ENCODE measurements at regions not wholly inside any gene's neighbourhood (a gene's known extent, or its start where the extent isn't known, plus 50 kb on each side); places are given as distances from the start of the nearest gene placed in this dataset.

- Mint-ChIP-seq H3K4me3 (no peak overlapping the region), H3K36me3 (ENCODE audit: low read depth) (no peaks in the 10 kb centered on the region), H3K4me1 (ENCODE audit: low read depth) (no peaks in the 10 kb centered on the region), H3K9me3 (peaks cover 20% of the 10 kb centered on the region), H3K27me3 (ENCODE audit: low read depth) (peaks cover 5% of the 10 kb centered on the region), H3K27ac (no peak overlapping the region)
- DNase-seq: no peak
- intact Hi-C loops (cut with micrococcal nuclease): no loop called here
- CTCF ChIA-PET: interaction anchor here (0.6 kb wide), 1 partner anchor 561 kb away, joined by 5 read pairs; no protein-coding TSS in a partner anchor
Observed at GRCh38 chr2:128710729-128711128, 392.1 kb upstream of the HS6ST1 start.

- H3K9me3 Mint-ChIP-seq: peaks cover 5% of the 10 kb centered on the region
- DNase-seq: no peak
- H3K27ac Mint-ChIP-seq: no peak overlapping the region
- no peaks in the 10 kb centered on the region for H3K36me3 Mint-ChIP-seq (ENCODE audit: low read depth)
- peaks cover 10% of the 10 kb centered on the region for H3K27me3 Mint-ChIP-seq (ENCODE audit: low read depth)
- no peak overlapping the region for H3K4me3 Mint-ChIP-seq
- intact Hi-C loops (cut with micrococcal nuclease): no loop called here
- CTCF ChIA-PET: no interaction called here
- no peaks in the 10 kb centered on the region for H3K4me1 Mint-ChIP-seq (ENCODE audit: low read depth)
Observed at GRCh38 chr2:128714285-128714684, 395.6 kb upstream of the HS6ST1 start.

- H3K4me3 Mint-ChIP-seq: no peak overlapping the region
- peaks cover 10% of the 10 kb centered on the region for H3K27me3 Mint-ChIP-seq (ENCODE audit: low read depth)
- no peak for DNase-seq
- H3K4me1 Mint-ChIP-seq (ENCODE audit: low read depth): no peaks in the 10 kb centered on the region
- peaks cover 1% of the 10 kb centered on the region for H3K9me3 Mint-ChIP-seq
- no peak overlapping the region for H3K27ac Mint-ChIP-seq
- CTCF ChIA-PET: no interaction called here
- intact Hi-C loops (cut with micrococcal nuclease): no loop called here
- no peaks in the 10 kb centered on the region for H3K36me3 Mint-ChIP-seq (ENCODE audit: low read depth)
Observed at GRCh38 chr2:128714851-128715312, 396.2 kb upstream of the HS6ST1 start.

GRCh38 chr2:128715360-128715759 lies 396.7 kb upstream of the HS6ST1 start:
- CTCF ChIA-PET: no interaction called here
- H3K4me3 Mint-ChIP-seq: no peak overlapping the region
- peaks cover 10% of the 10 kb centered on the region for H3K27me3 Mint-ChIP-seq (ENCODE audit: low read depth)
- H3K9me3 Mint-ChIP-seq: no peaks in the 10 kb centered on the region
- no peaks in the 10 kb centered on the region for H3K4me1 Mint-ChIP-seq (ENCODE audit: low read depth)
- no peaks in the 10 kb centered on the region for H3K36me3 Mint-ChIP-seq (ENCODE audit: low read depth)
- no peak for DNase-seq
- no peak overlapping the region for H3K27ac Mint-ChIP-seq
- intact Hi-C loops (cut with micrococcal nuclease): no loop called here

- no peak overlapping the region for H3K27ac Mint-ChIP-seq
- CTCF ChIA-PET: no interaction called here
- no peaks in the 10 kb centered on the region for H3K4me1 Mint-ChIP-seq (ENCODE audit: low read depth)
- DNase-seq: no peak
- intact Hi-C loops (cut with micrococcal nuclease): no loop called here
- no peak overlapping the region for H3K4me3 Mint-ChIP-seq
- no peaks in the 10 kb centered on the region for H3K9me3 Mint-ChIP-seq
- no peaks in the 10 kb centered on the region for H3K36me3 Mint-ChIP-seq (ENCODE audit: low read depth)
- H3K27me3 Mint-ChIP-seq (ENCODE audit: low read depth): peaks cover 10% of the 10 kb centered on the region
Observed at GRCh38 chr2:128716299-128716721, 397.6 kb upstream of the HS6ST1 start.

- H3K27ac Mint-ChIP-seq: no peak overlapping the region
- H3K9me3 Mint-ChIP-seq: no peaks in the 10 kb centered on the region
- no peaks in the 10 kb centered on the region for H3K4me1 Mint-ChIP-seq (ENCODE audit: low read depth)
- H3K27me3 Mint-ChIP-seq (ENCODE audit: low read depth): peaks cover 8% of the 10 kb centered on the region
- intact Hi-C loops (cut with micrococcal nuclease): no loop called here
- no peaks in the 10 kb centered on the region for H3K36me3 Mint-ChIP-seq (ENCODE audit: low read depth)
- no peak for DNase-seq
- CTCF ChIA-PET: interaction anchor here (0.6 kb wide), 1 partner anchor 56 kb away, joined by 3 read pairs; no protein-coding TSS in a partner anchor
- H3K4me3 Mint-ChIP-seq: no peak overlapping the region
Observed at GRCh38 chr2:128717758-128718710, 399.4 kb upstream of the HS6ST1 start.

- CTCF ChIA-PET: no interaction called here
Observed at GRCh38 chr2:128720080-128721022, 401.7 kb upstream of the HS6ST1 start.

GRCh38 chr2:128721096-128721495 lies 402.4 kb upstream of the HS6ST1 start:
- H3K27ac Mint-ChIP-seq: no peak overlapping the region
- no peaks in the 10 kb centered on the region for H3K9me3 Mint-ChIP-seq
- DNase-seq: no peak
- no peaks in the 10 kb centered on the region for H3K4me1 Mint-ChIP-seq (ENCODE audit: low read depth)
- intact Hi-C loops (cut with micrococcal nuclease): no loop called here
- H3K4me3 Mint-ChIP-seq: no peak overlapping the region
- no peaks in the 10 kb centered on the region for H3K36me3 Mint-ChIP-seq (ENCODE audit: low read depth)
- H3K27me3 Mint-ChIP-seq (ENCODE audit: low read depth): peaks cover 3% of the 10 kb centered on the region
- CTCF ChIA-PET: no interaction called here

More at GRCh38 chr2:128720080-128721022, 401.7 kb upstream of the HS6ST1 start:
- no peak overlapping the region for H3K27ac Mint-ChIP-seq
- H3K9me3 Mint-ChIP-seq: no peaks in the 10 kb centered on the region
- no peak overlapping the region for H3K4me3 Mint-ChIP-seq
- H3K4me1 Mint-ChIP-seq (ENCODE audit: low read depth): no peaks in the 10 kb centered on the region
- H3K36me3 Mint-ChIP-seq (ENCODE audit: low read depth): no peaks in the 10 kb centered on the region
- H3K27me3 Mint-ChIP-seq (ENCODE audit: low read depth): peaks cover 5% of the 10 kb centered on the region
- intact Hi-C loops (cut with micrococcal nuclease): no loop called here
- DNase-seq: no peak

GRCh38 chr2:128722489-128722888 lies 403.8 kb upstream of the HS6ST1 start:
- no peaks in the 10 kb centered on the region for H3K27me3 Mint-ChIP-seq (ENCODE audit: low read depth)
- no peaks in the 10 kb centered on the region for H3K36me3 Mint-ChIP-seq (ENCODE audit: low read depth)
- intact Hi-C loops (cut with micrococcal nuclease): no loop called here
- no peaks in the 10 kb centered on the region for H3K4me1 Mint-ChIP-seq (ENCODE audit: low read depth)
- no peaks in the 10 kb centered on the region for H3K9me3 Mint-ChIP-seq
- CTCF ChIA-PET: interaction anchor here (0.5 kb wide), 1 partner anchor 105 kb away, joined by 3 read pairs; no protein-coding TSS in a partner anchor
- H3K27ac Mint-ChIP-seq: no peak overlapping the region
- H3K4me3 Mint-ChIP-seq: no peak overlapping the region
- no peak for DNase-seq

- peaks cover 4% of the 10 kb centered on the region for H3K9me3 Mint-ChIP-seq
- H3K27me3 Mint-ChIP-seq (ENCODE audit: low read depth): no peaks in the 10 kb centered on the region
- intact Hi-C loops (cut with micrococcal nuclease): no loop called here
- H3K4me3 Mint-ChIP-seq: no peak overlapping the region
- no peak for DNase-seq
- H3K36me3 Mint-ChIP-seq (ENCODE audit: low read depth): no peaks in the 10 kb centered on the region
- H3K27ac Mint-ChIP-seq: no peak overlapping the region
- H3K4me1 Mint-ChIP-seq (ENCODE audit: low read depth): no peaks in the 10 kb centered on the region
- CTCF ChIA-PET: no interaction called here
Observed at GRCh38 chr2:128724547-128724946, 405.9 kb upstream of the HS6ST1 start.

GRCh38 chr2:128724972-128725371 lies 406.3 kb upstream of the HS6ST1 start:
- no peaks in the 10 kb centered on the region for H3K4me1 Mint-ChIP-seq (ENCODE audit: low read depth)
- peaks cover 4% of the 10 kb centered on the region for H3K9me3 Mint-ChIP-seq
- H3K36me3 Mint-ChIP-seq (ENCODE audit: low read depth): no peaks in the 10 kb centered on the region
- intact Hi-C loops (cut with micrococcal nuclease): no loop called here
- CTCF ChIA-PET: no interaction called here
- DNase-seq: no peak
- no peaks in the 10 kb centered on the region for H3K27me3 Mint-ChIP-seq (ENCODE audit: low read depth)
- no peak overlapping the region for H3K4me3 Mint-ChIP-seq
- H3K27ac Mint-ChIP-seq: no peak overlapping the region

GRCh38 chr2:128726236-128726635 lies 407.6 kb upstream of the HS6ST1 start:
- Mint-ChIP-seq H3K36me3 (ENCODE audit: low read depth) (no peaks in the 10 kb centered on the region), H3K27me3 (ENCODE audit: low read depth) (no peaks in the 10 kb centered on the region), H3K9me3 (peaks cover 4% of the 10 kb centered on the region), H3K4me3 (no peak overlapping the region), H3K4me1 (ENCODE audit: low read depth) (no peaks in the 10 kb centered on the region), H3K27ac (no peak overlapping the region)
- no peak for DNase-seq
- CTCF ChIA-PET: no interaction called here
- intact Hi-C loops (cut with micrococcal nuclease): no loop called here

Data from activated naive CD4-positive, alpha-beta T cell treated with anti-CD3 and anti-CD28 coated beads for 36 hours (primary cell).